Stimulated activated naive CD8-positive, alpha-beta T cell treated with anti-CD3 and anti-CD28 coated beads, Interleukin-15, Interleukin-2, amounts not matched to agents 100 U/mL and 50 U/mL, for 24 hours (primary cell): ENCODE measurements at regions not wholly inside any gene's neighbourhood (a gene's known extent, or its start where the extent isn't known, plus 50 kb on each side); places are given as distances from the start of the nearest gene placed in this dataset.
A peak's percentile ranks its signal among the peaks of the same experiment; 100 is the strongest.

ENCODE experiments used
- ATAC-seq: fragments of 150-1000 bp; cut with Tn5 transposase; one replicate; pipeline ENCODE4 v1.10.0; 2021
- DNase-seq: peaks from one replicate; pipeline ENCODE4 v3.0.0; 2021

GRCh38 chr6:53216301-53216700 is 67.7 kb upstream of the GCM1 start:
- ATAC-seq: no peak
- no peak for DNase-seq

- DNase-seq: no peak
- peak; percentile 14 for ATAC-seq
Observed at GRCh38 chr6:53214172-53214571, 65.5 kb upstream of the GCM1 start.

GRCh38 chr6:53210811-53211210 is 62.2 kb upstream of the GCM1 start:
- ATAC-seq (no peak), DNase-seq (no peak)

GRCh38 chr6:53209681-53210080 is 61.0 kb upstream of the GCM1 start:
- ATAC-seq (no peak), DNase-seq (no peak)

- DNase-seq (no peak), ATAC-seq (no peak)
Observed at GRCh38 chr6:53205778-53206177, 57.1 kb upstream of the GCM1 start.

GRCh38 chr6:53203483-53203882 is 54.8 kb upstream of the GCM1 start:
- DNase-seq (no peak), ATAC-seq (no peak)

GRCh38 chr6:53202052-53202451 is 53.4 kb upstream of the GCM1 start:
- ATAC-seq (no peak), DNase-seq (no peak)

- DNase-seq: no peak
- peak; percentile 61 for ATAC-seq
Observed at GRCh38 chr6:53201270-53201669, 52.6 kb upstream of the GCM1 start.

- ATAC-seq (no peak), DNase-seq (no peak)
Observed at GRCh38 chr6:53199765-53200164, 51.1 kb upstream of the GCM1 start.

- DNase-seq (no peak), ATAC-seq (no peak)
Observed at GRCh38 chr6:53199156-53199555, 50.5 kb upstream of the GCM1 start.
